K562 (cell line): ENCODE measurements at regions not wholly inside any gene's neighbourhood (a gene's known extent, or its start where the extent isn't known, plus 50 kb on each side); places are given as distances from the start of the nearest gene placed in this dataset.

ENCODE experiments used
- ATAC-seq: fragments of 200-7000 bp; cut with Tn5 transposase; 3 replicates; pipeline ENCODE4 v1.9.1; 2020; ENCODE audit warnings: moderate library complexity
- BruUV-seq: library from RNA; stranded (reverse); fragments of 400-500 nt; replicated peaks from 2 replicates; lab custom pipeline; 2021; lab: Mats Ljungman, UMichigan
- CTCF ChIA-PET: fragments of 300-600 bp; formaldehyde crosslinking; extraction: SDS; loops from one replicate; lab custom pipeline; 2021; ENCODE audit warnings: low intra/inter-chr PET ratio; lab: Yijun Ruan, JAX
- POLR2A ChIA-PET: fragments of 300-600, 350-650 bp; sonication (Branson Sonifier 250); formaldehyde crosslinking; extraction: SDS; loops from one replicate; lab custom pipeline; 2021; ENCODE audit warnings: antibody characterized with exemption, inconsistent platforms; lab: Yijun Ruan, JAX
- DNase-seq, 4 experiments: peaks; one replicate each; pipeline versions ENCODE4 v3.0.0 to v3.0.0-alpha.2; 2011 to 2018; ENCODE audit warnings: low spot score in 3 of 4, mixed read lengths in 3 of 4; ENCODE audit errors: extremely low read depth in 1 of 4
- FAIRE-seq: peaks from 2 replicates; lab custom pipeline; 2011; peaks lifted over from hg19 to GRCh38; lab: Jason Lieb, UNC
- H2AFZ ChIP-seq: 2 replicates; pipeline ENCODE4 v1.6.0; 2011; ENCODE audit warnings: low read depth, low read length, control low read depth, inconsistent platforms
- H3K27ac ChIP-seq: fragments of 200-600 bp; 3 replicates; pipeline ENCODE4 v1.8.0; 2011; ENCODE audit warnings: low read depth, mild to moderate bottlenecking, control low read depth, inconsistent platforms, low read length, moderate library complexity, mixed read lengths; ENCODE audit errors: extremely low read depth
- H3K27me3 ChIP-seq, 2 experiments: fragments of 300-600 bp in 1 of 2; 2 replicates in 1 of 2; 3 replicates in 1 of 2; pipeline versions ENCODE4 v1.6.0 to v1.8.0; 2011; ENCODE audit warnings: inconsistent platforms in 2 of 2, low read length in 2 of 2, mild to moderate bottlenecking in 1 of 2, mixed read lengths in 1 of 2, moderate library complexity in 1 of 2; ENCODE audit not compliant: control insufficient read depth in 2 of 2, insufficient read depth in 2 of 2
- H3K36me3 ChIP-seq: fragments of 300-600 bp; 3 replicates; pipeline ENCODE4 v1.8.0; 2011; ENCODE audit warnings: mild to moderate bottlenecking, low read length, inconsistent platforms; ENCODE audit not compliant: control insufficient read depth, insufficient read depth
- H3K4me1 ChIP-seq, 2 experiments: fragments of 200-600 bp in 1 of 2; replicated peaks in 1 of 2; 2 replicates in 1 of 2; 3 replicates in 1 of 2; pipeline versions ENCODE4 v1.5.1 to v1.8.0; 2011; ENCODE audit warnings: inconsistent platforms in 2 of 2, low read length in 2 of 2, mild to moderate bottlenecking in 1 of 2, mixed read lengths in 1 of 2, moderate library complexity in 1 of 2; ENCODE audit not compliant: control insufficient read depth in 2 of 2, insufficient read depth in 2 of 2
- H3K4me2 ChIP-seq: 2 replicates; pipeline ENCODE4 v1.6.1; 2011; ENCODE audit warnings: low read length, control low read depth, inconsistent platforms, mixed read lengths; ENCODE audit not compliant: insufficient read depth
- H3K4me3 ChIP-seq: fragments of 200-600 bp; sonication (generic), shearing (Covaris generic); 2 replicates; pipeline ENCODE4 v1.5.1; 2016; ENCODE audit warnings: control low read depth, inconsistent platforms
- H3K79me2 ChIP-seq: fragments of 200-600 bp; 3 replicates; pipeline ENCODE4 v1.8.0; 2011; ENCODE audit warnings: low read length, inconsistent platforms; ENCODE audit not compliant: control insufficient read depth, insufficient read depth
- H3K9ac ChIP-seq, 2 experiments: 2 replicates each; pipeline versions ENCODE4 v1.6.0 to v1.6.1; 2011; ENCODE audit warnings: low read depth in 2 of 2, low read length in 2 of 2, control low read depth in 1 of 2, inconsistent platforms in 1 of 2, mild to moderate bottlenecking in 1 of 2, mixed read lengths in 1 of 2; ENCODE audit not compliant: insufficient read depth in 1 of 2
- H3K9me1 ChIP-seq: one replicate; pipeline ENCODE4 v1.6.0; 2011; ENCODE audit warnings: inconsistent platforms, mild to moderate bottlenecking, low read length, moderate library complexity; ENCODE audit not compliant: control insufficient read depth, insufficient read depth
- H3K9me3 ChIP-seq: replicated peaks from 2 replicates; pipeline ENCODE4 v1.5.1; 2011; ENCODE audit warnings: low read depth, low read length, inconsistent platforms; ENCODE audit not compliant: control insufficient read depth, insufficient read depth
- H4K20me1 ChIP-seq: replicated peaks from 2 replicates; pipeline ENCODE4 v1.6.1; 2011; ENCODE audit warnings: low read length, inconsistent platforms, mixed read lengths; ENCODE audit not compliant: control insufficient read depth, insufficient read depth
- ADNP ChIP-seq: fragments of 200-800 bp; sonication (Bioruptor generic); IDR thresholded peaks from 2 replicates; pipeline ENCODE4 v1.6.1; 2016; ENCODE audit warnings: missing genetic modification characterization, missing compliant biosample characterization
- ATF7 ChIP-seq: fragments of 450-650 bp; IDR thresholded peaks from 2 replicates; pipeline ENCODE4 v1.7.1; 2014; ENCODE audit warnings: mild to moderate bottlenecking, moderate library complexity
- CBFA2T2 ChIP-seq: fragments of 450-650 bp; conservative IDR thresholded peaks from 2 replicates; pipeline ENCODE4 v1.6.1; 2017; ENCODE audit warnings: mild to moderate bottlenecking
- CBFA2T3 ChIP-seq: fragments of 450-650 bp; IDR thresholded peaks from 2 replicates; pipeline ENCODE4 v1.6.1; 2017
- CHD4 ChIP-seq: fragments of 200-600 bp; sonication (generic); IDR thresholded peaks from 3 replicates; pipeline ENCODE4 v1.6.1; 2012; ENCODE audit warnings: low read depth, mild to moderate bottlenecking, mixed read lengths, low read length, inconsistent platforms; ENCODE audit not compliant: insufficient read depth, insufficient replicate concordance, poor library complexity, severe bottlenecking
- DLX4 ChIP-seq: fragments of 250-450 bp; sonication (Bioruptor Pico); IDR thresholded peaks from 2 replicates; pipeline ENCODE4 v1.6.1; 2021; ENCODE audit warnings: mild to moderate bottlenecking
- HNRNPLL ChIP-seq: fragments of 200-400 bp; formaldehyde crosslinking; IDR thresholded peaks from 2 replicates; pipeline ENCODE4 v1.6.1; 2017; ENCODE audit warnings: low read length, low read depth, mild to moderate bottlenecking; ENCODE audit not compliant: poor library complexity, severe bottlenecking
- HOXB6 ChIP-seq: fragments of 250-450 bp; sonication (Bioruptor Pico); IDR thresholded peaks from 2 replicates; pipeline ENCODE4 v1.5.1; 2022; ENCODE audit warnings: mild to moderate bottlenecking, borderline replicate concordance
- ILF3 ChIP-seq: fragments of 450-650 bp; IDR thresholded peaks from 2 replicates; pipeline ENCODE4 v1.6.1; 2018; ENCODE audit warnings: antibody characterized with exemption, mild to moderate bottlenecking, moderate library complexity, borderline replicate concordance
- KDM4B ChIP-seq, 2 experiments: fragments of 450-650 bp in 1 of 2; sonication (generic) in 1 of 2; IDR thresholded peaks; 2 replicates each; pipeline ENCODE4 v1.6.1; 2016 to 2017; ENCODE audit warnings: borderline replicate concordance in 2 of 2, antibody characterized with exemption in 1 of 2, low read depth in 1 of 2, mild to moderate bottlenecking in 1 of 2
- MEF2D ChIP-seq: conservative IDR thresholded peaks from 2 replicates; pipeline ENCODE4 v1.6.1; 2016; ENCODE audit warnings: low read depth, missing genetic modification characterization, missing compliant biosample characterization
- PHB2 ChIP-seq: fragments of 450-650 bp; IDR thresholded peaks from 2 replicates; pipeline ENCODE4 v1.6.1; 2017; ENCODE audit warnings: low read depth
- PHF21A ChIP-seq: fragments of 450-650 bp; IDR thresholded peaks from 2 replicates; pipeline ENCODE4 v1.6.1; 2017; ENCODE audit warnings: low read depth, borderline replicate concordance
- RNF219 ChIP-seq: fragments of 250-450 bp; sonication (Bioruptor Pico); IDR thresholded peaks from 2 replicates; pipeline ENCODE4 v1.5.0; 2022; ENCODE audit warnings: mild to moderate bottlenecking
- TEAD4 ChIP-seq, 2 experiments: sonication (generic) in 1 of 2; formaldehyde crosslinking in 1 of 2; IDR thresholded peaks; 2 replicates each; pipeline versions ENCODE4 v1.6.1 to v1.8.0; 2012 to 2022; ENCODE audit warnings: borderline replicate concordance in 1 of 2, inconsistent platforms in 1 of 2, low read length in 1 of 2, mild to moderate bottlenecking in 1 of 2, missing genetic modification reagents in 1 of 2
- ZKSCAN3 ChIP-seq: fragments of 250-450 bp; sonication (Bioruptor Pico); IDR thresholded peaks from 2 replicates; pipeline ENCODE4 v1.4.0; 2020
- ZNF274 ChIP-seq: IDR thresholded peaks from 2 replicates; pipeline ENCODE4 v1.6.1; 2011; ENCODE audit warnings: low read depth, mild to moderate bottlenecking, low read length, moderate library complexity, borderline replicate concordance
- WGBS: fragments of 100-300 bp; shearing (Covaris generic); methylation state at CpG from one replicate; pipeline ENCODE4 v1.1.6; 2016; ENCODE audit warnings: low coverage, mixed read lengths; ENCODE audit not compliant: insufficient coverage; ENCODE audit errors: missing lambda C conversion rate; 5-methylcytosine and 5-hydroxymethylcytosine counted together
- in situ Hi-C: fragments of 300-500 bp; cut with MboI; formaldehyde crosslinking; loops from 4 replicates; pipeline ENCODE4 v1.15.0; 2018; ENCODE audit warnings: inconsistent platforms, mixed read lengths
- intact Hi-C: fragments of 100-400 bp; cut with micrococcal nuclease; formaldehyde crosslinking; loops from 2 replicates; pipeline ENCODE4 v1.14.2; 2022
- TF ChIP-seq, protein P1 (sequence below): fragments of 450-650 bp; formaldehyde crosslinking; conservative IDR thresholded peaks from 2 replicates; pipeline ENCODE4 v1.4.0; 2022; ENCODE audit warnings: mild to moderate bottlenecking, missing genetic modification characterization

- ATAC-seq, result no peak
- POLR2A ChIA-PET, result no interaction called here
- H3K27ac ChIP-seq, result no peak overlapping the region
- 6% methylated on average over 1 of the region's 1 CpG for WGBS
- TF ChIP-seq ZNF274 (no peak), RNF219 (CRISPR knock-in tag) (no peak), ZKSCAN3 (CRISPR knock-in tag) (no peak), HOXB6 (CRISPR knock-in tag) (no peak), CHD4 (no peak), PHB2 (no peak), PHF21A (no peak), CBFA2T3 (no peak), HNRNPLL (no peak), TEAD4 (IDR thresholded peaks at IDR 0.05; ENCODE audit: low read length) (no peak), TEAD4 (CRISPR knock-in tag; IDR thresholded peaks at IDR 0.05; ENCODE audit: borderline replicate concordance) (no peak), MEF2D (tag) (no peak), KDM4B (IDR thresholded peaks at IDR 0.05; ENCODE audit: borderline replicate concordance in 2 of 2, low read depth in 1 of 2) (no peak), ILF3 (no peak), CBFA2T2 (no peak), ADNP (no peak), DLX4 (CRISPR knock-in tag) (no peak), ATF7 (no peak)
- TF ChIP-seq, protein P1, sequence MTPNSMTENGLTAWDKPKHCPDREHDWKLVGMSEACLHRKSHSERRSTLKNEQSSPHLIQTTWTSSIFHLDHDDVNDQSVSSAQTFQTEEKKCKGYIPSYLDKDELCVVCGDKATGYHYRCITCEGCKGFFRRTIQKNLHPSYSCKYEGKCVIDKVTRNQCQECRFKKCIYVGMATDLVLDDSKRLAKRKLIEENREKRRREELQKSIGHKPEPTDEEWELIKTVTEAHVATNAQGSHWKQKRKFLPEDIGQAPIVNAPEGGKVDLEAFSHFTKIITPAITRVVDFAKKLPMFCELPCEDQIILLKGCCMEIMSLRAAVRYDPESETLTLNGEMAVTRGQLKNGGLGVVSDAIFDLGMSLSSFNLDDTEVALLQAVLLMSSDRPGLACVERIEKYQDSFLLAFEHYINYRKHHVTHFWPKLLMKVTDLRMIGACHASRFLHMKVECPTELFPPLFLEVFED (CRISPR knock-in tag), result no peak
- FAIRE-seq, result no peak
- no peak overlapping the region for H3K4me3 ChIP-seq
- BruUV-seq, result no TSS peak
- CTCF ChIA-PET, result no interaction called here
- H3K4me2 ChIP-seq, result no peak overlapping the region
- no peaks in the 10 kb centered on the region for H3K36me3 ChIP-seq
- in situ Hi-C loops (no loop called here), intact Hi-C loops (no loop called here)
- H4K20me1 ChIP-seq, result no peaks in the 10 kb centered on the region
- no peak overlapping the region for H3K9ac ChIP-seq
- no peak overlapping the region for H2AFZ ChIP-seq
- H3K9me1 ChIP-seq, result no peaks in the 10 kb centered on the region
- DNase-seq, result no peak
- H3K4me1 ChIP-seq, result no peaks in the 10 kb centered on the region
- H3K79me2 ChIP-seq, result no peaks in the 10 kb centered on the region
- H3K27me3 ChIP-seq, result no peaks in the 10 kb centered on the region
- no peaks in the 10 kb centered on the region; the same call in 1 of the 2 replicates for H3K9me3 ChIP-seq
Observed at GRCh38 chr6:76612954-76613353, 540.5 kb upstream of the IMPG1 start.
